ENCODE measurements at regions not wholly inside any gene's neighbourhood (a gene's known extent, or its start where the extent isn't known, plus 50 kb on each side); places are given as distances from the start of the nearest gene placed in this dataset.

DNA sequence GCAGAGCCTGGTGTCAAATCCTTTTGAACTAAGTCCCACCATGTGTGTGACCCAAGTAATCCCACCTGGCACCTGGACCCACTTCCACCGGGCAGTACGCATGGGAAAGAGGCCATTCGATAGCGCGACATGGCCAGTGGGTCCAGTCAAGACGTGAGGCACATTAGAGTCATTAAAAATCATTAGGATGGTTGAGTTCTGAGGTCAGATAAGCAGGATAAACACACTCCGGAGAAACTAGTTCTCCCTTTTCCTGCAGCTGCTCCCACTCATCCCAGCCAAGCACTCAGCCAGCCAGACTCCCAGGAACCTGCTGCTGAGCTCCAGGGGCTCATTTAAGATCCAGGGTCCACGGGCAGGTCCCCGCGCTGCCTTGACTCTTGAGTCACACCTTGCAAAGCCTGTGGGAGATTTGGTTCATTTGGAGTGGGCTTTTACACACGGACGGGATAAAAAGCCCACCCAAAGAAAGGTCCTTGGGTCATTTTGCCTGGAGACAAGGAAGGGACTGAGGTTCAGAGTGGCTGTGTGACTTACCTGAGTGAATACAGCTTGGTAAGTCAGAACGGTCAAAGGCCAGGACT lies 313.9 kb downstream of the BCL11B start:
- no peaks in the 10 kb centered on the region for H3K9me2 ChIP-seq (ENCODE audit: insufficient read depth, low read length)
- H3K79me2 ChIP-seq (replicated peaks; ENCODE audit: insufficient read depth, low read length) = no peaks in the 10 kb centered on the region
- no peaks in the 10 kb centered on the region for H4K20me1 ChIP-seq (ENCODE audit: insufficient read depth)
- no peaks in the 10 kb centered on the region for H3K27me3 ChIP-seq (ENCODE audit: insufficient read depth, low read depth, low read length)
- no peaks in the 10 kb centered on the region for H3F3A ChIP-seq (ENCODE audit: insufficient read depth, low read length, poor library complexity, severe bottlenecking)
- no peak overlapping the region for H3K4me3 ChIP-seq (ENCODE audit: low read length)
- H2AFZ ChIP-seq (ENCODE audit: low read depth, low read length) = no peak overlapping the region
- no peak overlapping the region for H3K27ac ChIP-seq (ENCODE audit: low read length)
- TF ChIP-seq, protein P1, sequence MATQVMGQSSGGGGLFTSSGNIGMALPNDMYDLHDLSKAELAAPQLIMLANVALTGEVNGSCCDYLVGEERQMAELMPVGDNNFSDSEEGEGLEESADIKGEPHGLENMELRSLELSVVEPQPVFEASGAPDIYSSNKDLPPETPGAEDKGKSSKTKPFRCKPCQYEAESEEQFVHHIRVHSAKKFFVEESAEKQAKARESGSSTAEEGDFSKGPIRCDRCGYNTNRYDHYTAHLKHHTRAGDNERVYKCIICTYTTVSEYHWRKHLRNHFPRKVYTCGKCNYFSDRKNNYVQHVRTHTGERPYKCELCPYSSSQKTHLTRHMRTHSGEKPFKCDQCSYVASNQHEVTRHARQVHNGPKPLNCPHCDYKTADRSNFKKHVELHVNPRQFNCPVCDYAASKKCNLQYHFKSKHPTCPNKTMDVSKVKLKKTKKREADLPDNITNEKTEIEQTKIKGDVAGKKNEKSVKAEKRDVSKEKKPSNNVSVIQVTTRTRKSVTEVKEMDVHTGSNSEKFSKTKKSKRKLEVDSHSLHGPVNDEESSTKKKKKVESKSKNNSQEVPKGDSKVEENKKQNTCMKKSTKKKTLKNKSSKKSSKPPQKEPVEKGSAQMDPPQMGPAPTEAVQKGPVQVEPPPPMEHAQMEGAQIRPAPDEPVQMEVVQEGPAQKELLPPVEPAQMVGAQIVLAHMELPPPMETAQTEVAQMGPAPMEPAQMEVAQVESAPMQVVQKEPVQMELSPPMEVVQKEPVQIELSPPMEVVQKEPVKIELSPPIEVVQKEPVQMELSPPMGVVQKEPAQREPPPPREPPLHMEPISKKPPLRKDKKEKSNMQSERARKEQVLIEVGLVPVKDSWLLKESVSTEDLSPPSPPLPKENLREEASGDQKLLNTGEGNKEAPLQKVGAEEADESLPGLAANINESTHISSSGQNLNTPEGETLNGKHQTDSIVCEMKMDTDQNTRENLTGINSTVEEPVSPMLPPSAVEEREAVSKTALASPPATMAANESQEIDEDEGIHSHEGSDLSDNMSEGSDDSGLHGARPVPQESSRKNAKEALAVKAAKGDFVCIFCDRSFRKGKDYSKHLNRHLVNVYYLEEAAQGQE (IDR thresholded peaks at IDR 0.05; ENCODE audit: borderline replicate concordance) = no peak
- TF ChIP-seq SMC3 (conservative IDR thresholded peaks at IDR 0.05; ENCODE audit: poor library complexity) (no peak), EP300 (conservative IDR thresholded peaks at IDR 0.05; ENCODE audit: poor library complexity, severe bottlenecking) (no peak), EZH2 (IDR thresholded peaks at IDR 0.05; ENCODE audit: borderline replicate concordance, insufficient read depth, low read length, poor library complexity, severe bottlenecking) (no peak), TAF1 (IDR thresholded peaks at IDR 0.05; ENCODE audit: low read depth) (no peak), RAD21 (conservative IDR thresholded peaks at IDR 0.05) (no peak), MXI1 (conservative IDR thresholded peaks at IDR 0.05; ENCODE audit: poor library complexity, severe bottlenecking) (no peak), POLR2AphosphoS5 (IDR thresholded peaks at IDR 0.05) (no peak)
- TF ChIP-seq, protein P2, sequence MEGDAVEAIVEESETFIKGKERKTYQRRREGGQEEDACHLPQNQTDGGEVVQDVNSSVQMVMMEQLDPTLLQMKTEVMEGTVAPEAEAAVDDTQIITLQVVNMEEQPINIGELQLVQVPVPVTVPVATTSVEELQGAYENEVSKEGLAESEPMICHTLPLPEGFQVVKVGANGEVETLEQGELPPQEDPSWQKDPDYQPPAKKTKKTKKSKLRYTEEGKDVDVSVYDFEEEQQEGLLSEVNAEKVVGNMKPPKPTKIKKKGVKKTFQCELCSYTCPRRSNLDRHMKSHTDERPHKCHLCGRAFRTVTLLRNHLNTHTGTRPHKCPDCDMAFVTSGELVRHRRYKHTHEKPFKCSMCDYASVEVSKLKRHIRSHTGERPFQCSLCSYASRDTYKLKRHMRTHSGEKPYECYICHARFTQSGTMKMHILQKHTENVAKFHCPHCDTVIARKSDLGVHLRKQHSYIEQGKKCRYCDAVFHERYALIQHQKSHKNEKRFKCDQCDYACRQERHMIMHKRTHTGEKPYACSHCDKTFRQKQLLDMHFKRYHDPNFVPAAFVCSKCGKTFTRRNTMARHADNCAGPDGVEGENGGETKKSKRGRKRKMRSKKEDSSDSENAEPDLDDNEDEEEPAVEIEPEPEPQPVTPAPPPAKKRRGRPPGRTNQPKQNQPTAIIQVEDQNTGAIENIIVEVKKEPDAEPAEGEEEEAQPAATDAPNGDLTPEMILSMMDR (IDR thresholded peaks at IDR 0.05; ENCODE audit: poor library complexity, severe bottlenecking) = no peak
- H3K9ac ChIP-seq (ENCODE audit: low read length) = no peak overlapping the region
- no peak overlapping the region for H3K4me2 ChIP-seq (ENCODE audit: low read length)
- no peaks in the 10 kb centered on the region for H3K9me3 ChIP-seq (ENCODE audit: low read length)
- no peaks in the 10 kb centered on the region for H3K36me3 ChIP-seq (ENCODE audit: insufficient read depth, low read length)

DNA sequence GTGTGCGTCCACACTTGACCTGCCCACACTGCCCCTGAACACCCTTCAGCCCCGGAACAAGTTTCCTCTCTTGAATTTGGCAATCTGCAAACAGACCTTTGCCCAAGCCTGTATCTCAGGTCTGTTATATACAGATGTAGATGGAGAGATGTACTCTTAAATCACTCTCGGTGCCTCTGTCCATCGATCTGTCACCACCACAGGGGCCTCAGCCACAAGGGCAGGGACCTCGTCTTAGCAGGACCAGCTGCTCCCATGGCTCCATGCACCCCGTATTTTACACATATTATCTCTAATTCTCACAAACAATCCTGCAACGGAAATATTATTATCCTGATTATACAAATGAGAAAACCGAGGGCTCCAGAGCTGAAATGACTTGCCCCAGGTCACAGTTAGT lies 313.4 kb downstream of the BCL11B start:
- TF ChIP-seq, protein P1 (IDR thresholded peaks at IDR 0.05; ENCODE audit: borderline replicate concordance) = no peak
- no peak for TF ChIP-seq MXI1 (conservative IDR thresholded peaks at IDR 0.05; ENCODE audit: poor library complexity, severe bottlenecking)
- no peak for TF ChIP-seq RAD21 (conservative IDR thresholded peaks at IDR 0.05)
- no peak for TF ChIP-seq EP300 (conservative IDR thresholded peaks at IDR 0.05; ENCODE audit: poor library complexity, severe bottlenecking)
- TF ChIP-seq TAF1 (IDR thresholded peaks at IDR 0.05; ENCODE audit: low read depth) = no peak
- TF ChIP-seq, protein P2 (IDR thresholded peaks at IDR 0.05; ENCODE audit: poor library complexity, severe bottlenecking) = no peak
- TF ChIP-seq SMC3 (conservative IDR thresholded peaks at IDR 0.05; ENCODE audit: poor library complexity) = no peak
- TF ChIP-seq EZH2 (IDR thresholded peaks at IDR 0.05; ENCODE audit: borderline replicate concordance, insufficient read depth, low read length, poor library complexity, severe bottlenecking) = no peak
- no peak for TF ChIP-seq POLR2AphosphoS5 (IDR thresholded peaks at IDR 0.05)
- no peak overlapping the region for H3K4me3 ChIP-seq (ENCODE audit: low read length)

More for the DNA sequence above, 313.4 kb downstream of the BCL11B start:
- Histone ChIP-seq H3K27me3 (ENCODE audit: insufficient read depth, low read depth, low read length) (no peaks in the 10 kb centered on the region), H3F3A (ENCODE audit: insufficient read depth, low read length, poor library complexity, severe bottlenecking) (no peaks in the 10 kb centered on the region), H4K20me1 (ENCODE audit: insufficient read depth) (no peaks in the 10 kb centered on the region), H3K9me3 (ENCODE audit: low read length) (no peaks in the 10 kb centered on the region), H3K9ac (ENCODE audit: low read length) (no peak overlapping the region), H3K9me2 (ENCODE audit: insufficient read depth, low read length) (no peaks in the 10 kb centered on the region), H3K4me2 (ENCODE audit: low read length) (no peak overlapping the region), H2AFZ (ENCODE audit: low read depth, low read length) (no peak overlapping the region), H3K36me3 (ENCODE audit: insufficient read depth, low read length) (no peaks in the 10 kb centered on the region), H3K27ac (ENCODE audit: low read length) (no peak overlapping the region), H3K79me2 (replicated peaks; ENCODE audit: insufficient read depth, low read length) (no peaks in the 10 kb centered on the region)

Measured in neural cell (in vitro differentiated cells).